ENCODE measurements at regions not wholly inside any gene's neighbourhood (a gene's known extent, or its start where the extent isn't known, plus 50 kb on each side); places are given as distances from the start of the nearest gene placed in this dataset.
"Not testable (repeated sequence)": the region's sequence is repeated elsewhere in the genome, so short reads cannot be mapped to it uniquely, and the experiment has no call there.

DNA sequence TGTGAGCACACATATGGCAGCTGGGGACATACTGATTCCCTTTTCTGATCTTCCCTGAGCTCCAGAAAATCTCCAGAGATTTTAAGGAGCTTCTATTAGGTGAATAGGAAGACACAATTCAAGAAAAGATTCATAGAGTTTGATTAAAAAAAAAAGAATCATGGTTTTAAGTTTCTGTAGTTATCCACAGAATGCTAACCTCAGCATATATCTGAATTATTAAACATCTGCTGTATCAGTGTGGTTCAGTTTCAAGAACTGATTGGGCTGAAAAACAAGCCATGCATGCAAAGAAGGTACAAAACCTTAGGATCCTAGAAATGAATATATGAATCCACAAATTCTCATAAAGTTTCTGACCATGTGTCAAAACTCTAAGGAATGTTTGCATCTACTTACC is 94.1 kb upstream of the ZNF438 start:
- no peak for DNase-seq

DNA sequence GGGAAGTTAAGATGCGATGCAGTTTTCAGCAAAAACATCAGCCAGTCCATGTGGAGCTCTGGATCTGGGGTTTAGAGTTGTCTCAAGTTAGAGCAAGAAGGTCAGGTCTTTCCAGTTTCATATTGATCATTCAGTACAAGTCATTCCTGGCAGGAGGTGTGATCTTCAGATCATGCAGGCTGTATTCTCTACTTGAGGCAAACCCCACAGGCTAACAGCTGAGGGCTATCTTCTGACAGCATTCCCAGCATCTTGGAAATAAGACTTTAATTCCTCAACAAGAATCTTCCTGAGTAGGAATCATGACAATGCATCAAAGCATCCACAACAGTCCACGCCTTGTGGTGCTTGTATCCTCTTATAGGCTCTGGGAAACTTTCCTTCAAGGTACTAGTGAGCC is 94.9 kb upstream of the ZNF438 start:
- no peak for DNase-seq

DNA sequence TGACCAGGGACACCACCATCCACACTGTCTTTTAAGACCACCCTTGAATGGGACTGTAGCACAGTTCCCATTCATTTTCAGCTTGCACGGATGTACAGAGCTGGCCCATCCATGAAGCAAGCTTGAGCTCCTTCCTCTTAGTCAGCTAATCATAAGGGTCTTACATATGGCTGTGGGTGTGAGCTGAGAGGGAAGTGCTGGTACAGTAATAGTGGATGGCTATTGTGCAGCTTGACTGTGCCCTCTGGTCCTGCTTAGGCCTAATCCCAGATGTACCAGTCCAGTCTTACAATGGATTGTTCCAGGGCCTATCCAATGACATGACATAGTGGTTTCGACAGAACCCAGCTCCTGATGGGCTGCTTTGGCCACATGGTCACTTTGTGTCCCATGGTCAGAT is 96.9 kb upstream of the ZNF438 start:
- no peak for DNase-seq

DNA sequence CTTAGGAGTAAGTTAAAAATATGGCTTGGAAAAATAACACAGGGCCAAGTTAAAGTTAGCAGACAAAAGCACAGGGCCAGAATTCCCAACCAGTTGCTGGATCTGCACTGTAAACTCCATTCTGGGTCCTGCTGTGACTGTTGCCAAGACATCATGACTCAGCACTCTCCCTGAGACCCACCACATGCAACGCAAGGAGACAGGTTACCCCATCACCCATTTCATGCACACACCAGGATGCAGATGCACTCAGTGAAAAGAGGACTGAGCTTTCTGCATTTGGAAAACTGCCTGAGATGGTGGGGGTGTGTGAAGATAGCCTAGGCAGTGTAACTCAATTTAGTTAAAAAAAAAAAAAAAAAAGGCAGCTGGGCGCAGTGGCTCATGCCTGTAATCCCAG is 97.6 kb upstream of the ZNF438 start:
- no peak for DNase-seq

DNA sequence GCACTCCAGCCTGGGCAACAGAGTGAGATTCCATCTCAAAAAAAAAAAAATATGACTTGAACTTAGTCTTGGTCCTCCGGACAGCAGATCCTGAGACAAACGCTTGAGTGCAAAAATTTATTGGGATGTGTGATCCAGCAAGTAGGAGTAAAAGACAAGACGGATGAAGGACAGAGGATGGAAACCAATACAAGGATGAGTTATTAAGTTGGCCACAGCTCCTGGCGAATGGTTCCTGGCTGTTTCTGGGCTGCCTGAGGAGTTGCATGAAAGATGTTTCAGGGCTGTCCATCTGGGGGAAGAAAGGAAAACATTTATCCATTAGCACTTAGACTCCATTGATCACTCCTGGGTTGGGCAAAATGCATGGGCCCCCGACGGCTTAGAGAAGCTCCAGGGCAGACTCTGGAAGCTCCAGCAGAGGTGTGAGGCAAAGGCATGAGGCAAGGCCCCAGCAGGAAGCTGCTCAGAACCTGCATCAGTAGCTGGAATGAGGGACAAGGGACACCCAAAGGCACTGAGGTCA is 98.3 kb upstream of the ZNF438 start:
- DNase-seq: no peak

DNA sequence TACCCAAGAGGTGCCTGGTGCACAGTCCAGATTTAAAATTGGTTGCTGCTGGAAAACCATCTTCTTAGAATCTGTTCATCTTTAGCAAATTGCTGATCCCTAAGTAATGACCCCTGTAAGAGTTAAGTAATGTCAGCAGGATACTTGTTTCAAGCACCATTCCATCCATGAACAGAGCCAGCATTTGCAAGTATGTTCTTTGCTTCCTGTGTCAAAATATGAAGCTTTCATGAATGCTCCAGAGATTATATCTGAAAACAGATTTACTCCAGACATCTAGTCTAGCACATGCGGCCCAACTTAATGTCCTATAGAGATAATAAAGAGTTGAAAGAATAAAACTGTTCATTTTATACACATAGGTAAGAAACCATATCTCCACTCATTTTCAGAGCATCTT is 98.7 kb upstream of the ZNF438 start:
- no peak for DNase-seq

DNA sequence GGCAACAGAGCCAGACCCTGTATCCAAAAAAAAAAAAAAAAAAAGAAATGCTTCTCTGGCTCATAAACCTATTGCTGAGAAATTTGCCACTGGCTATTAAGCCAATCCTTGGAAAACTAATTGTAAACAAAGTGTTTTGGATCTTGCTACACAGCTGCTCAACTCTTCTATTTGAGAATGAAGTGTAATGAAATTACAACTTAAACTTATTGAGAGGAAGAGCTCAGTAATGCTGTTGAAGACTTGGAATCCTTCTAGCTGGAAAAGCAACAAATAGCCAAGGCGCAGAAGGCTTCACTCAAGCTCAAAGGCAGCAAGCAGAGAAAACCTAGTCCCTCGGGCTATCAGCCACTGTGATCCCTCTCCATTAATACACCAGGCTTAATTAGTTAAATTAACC is 99.6 kb upstream of the ZNF438 start:
- DNase-seq: no peak

DNA sequence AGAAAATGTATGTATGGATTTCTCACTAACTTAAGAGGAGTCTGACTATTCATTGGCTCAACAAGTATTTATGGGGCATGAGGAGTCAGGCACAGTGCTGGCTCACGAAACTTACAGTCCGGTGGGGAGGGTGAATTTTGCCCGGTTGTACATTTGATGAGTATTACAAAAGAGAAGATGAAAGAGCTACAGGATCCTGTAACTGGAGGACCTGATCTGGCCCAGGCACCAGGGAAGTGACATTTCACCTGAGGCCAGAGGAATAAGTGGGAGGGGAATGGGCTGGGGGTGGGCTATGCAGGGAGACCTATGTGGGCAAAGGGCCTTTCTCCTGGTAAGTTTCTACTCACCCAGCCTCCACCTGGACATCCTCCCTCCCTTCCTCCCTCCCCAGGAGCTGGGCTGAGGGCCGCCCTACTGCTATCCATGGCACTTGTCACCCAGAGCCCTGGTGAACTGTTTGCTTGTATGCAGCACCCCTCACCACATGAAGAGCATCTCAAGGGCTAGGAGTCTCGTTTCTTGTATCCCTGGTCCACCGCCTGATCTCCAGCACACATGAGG is 101.1 kb upstream of the ZNF438 start:
- DNase-seq: no peak

DNA sequence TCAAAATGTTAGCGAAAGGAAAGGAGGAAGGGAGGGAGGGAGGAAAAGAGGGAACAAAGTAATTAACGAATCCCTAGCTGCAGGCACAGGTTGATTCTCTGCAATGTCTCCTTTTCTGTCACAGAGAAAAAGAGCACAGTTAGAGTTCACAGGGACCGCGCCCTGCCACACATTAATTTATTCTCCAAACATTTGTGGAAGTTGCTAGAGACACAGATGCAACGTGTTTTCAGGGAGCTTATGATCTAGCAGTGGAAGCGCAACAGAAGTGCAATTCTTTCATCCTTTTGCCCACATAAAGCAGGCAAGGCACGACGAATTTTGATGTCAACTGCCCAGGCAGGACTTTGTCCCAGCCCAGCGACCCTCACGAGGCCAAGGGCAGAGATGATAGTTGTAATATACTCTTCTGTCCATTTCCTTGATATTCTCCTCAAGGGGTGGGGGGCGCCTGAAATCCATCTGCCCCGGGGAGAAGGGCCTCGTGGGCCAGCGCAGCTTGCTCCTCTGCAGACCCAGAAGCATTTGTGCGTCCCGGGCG is 101.7 kb upstream of the ZNF438 start:
- no peak for DNase-seq

DNA sequence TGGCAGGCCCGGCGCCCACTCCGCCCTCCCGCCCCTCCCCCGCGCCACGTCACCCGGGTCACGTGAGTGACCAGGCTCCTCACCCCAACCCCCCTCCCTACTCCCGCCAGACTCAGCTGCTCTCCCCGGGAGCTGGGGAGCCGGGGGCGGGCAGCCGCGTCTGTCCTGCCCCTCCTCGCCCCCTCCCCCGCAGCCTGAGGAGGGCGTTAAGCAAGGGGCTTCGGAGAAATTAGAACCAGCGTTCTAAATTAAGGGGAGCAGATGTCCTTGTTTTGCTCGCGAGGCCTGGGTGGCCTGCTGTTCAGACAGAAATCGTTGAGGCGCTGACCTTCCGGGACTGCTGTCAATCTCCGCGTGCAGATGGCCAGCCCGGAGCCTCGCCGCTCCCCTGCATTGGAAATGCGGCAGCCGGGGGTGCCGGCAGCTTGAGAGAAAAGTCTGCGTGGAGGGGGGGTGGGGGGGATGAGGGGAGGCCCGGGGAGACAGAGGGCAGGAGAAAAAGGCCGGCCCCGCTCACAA is 102.2 kb upstream of the ZNF438 start:
- peak; percentile 30 for DNase-seq

DNA sequence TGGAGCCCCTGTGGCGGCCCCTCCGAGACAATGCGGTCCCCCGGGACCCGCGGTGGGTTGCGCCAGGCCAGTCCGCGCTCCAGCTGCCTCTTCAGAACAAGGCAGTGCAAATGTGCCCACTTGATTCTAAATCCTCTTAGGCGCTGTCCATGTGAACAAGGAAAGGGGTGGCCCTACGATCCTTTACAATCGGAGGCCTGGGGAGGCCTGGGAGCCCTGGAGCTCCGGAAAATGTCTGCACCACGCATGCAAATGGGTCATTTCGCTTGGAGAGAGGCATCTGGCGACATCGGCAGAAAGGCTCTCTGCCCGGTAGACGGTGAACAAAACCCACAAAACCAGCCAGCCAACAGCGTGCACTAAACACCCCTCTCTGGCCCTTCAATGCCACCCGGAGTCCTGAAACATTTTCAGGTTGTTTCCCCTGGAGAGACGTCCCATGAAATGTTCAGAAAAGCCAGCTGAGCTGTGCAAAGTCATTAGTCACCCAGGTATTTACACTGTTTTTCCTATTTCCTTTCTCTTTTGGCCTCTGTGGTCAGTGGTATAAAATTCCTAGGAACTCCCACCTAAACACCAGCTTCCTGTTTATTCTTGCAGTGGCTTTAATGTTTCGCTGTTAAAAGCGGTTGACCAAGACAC is 102.8 kb upstream of the ZNF438 start:
- DNase-seq: peak; percentile 48

DNA sequence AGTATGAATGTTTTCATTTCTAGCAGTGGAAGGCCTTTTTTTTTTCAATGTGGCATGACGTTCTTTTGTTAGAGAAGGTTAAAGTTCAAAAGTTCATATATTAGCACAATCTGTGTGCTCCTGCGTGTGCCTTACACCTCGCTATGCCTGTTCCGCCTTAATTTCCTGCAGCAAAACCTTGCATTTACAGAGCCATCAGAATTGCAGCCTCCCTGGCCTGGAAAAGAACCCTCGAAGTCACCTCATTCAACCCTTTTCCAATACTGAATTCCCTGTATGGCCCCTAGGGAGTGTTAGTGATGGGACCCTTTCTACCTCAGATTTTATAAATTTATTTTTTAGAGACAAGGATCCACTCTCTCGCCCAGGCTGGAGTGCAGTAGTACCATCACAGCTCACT is 103.5 kb upstream of the ZNF438 start:
- DNase-seq: no peak

DNA sequence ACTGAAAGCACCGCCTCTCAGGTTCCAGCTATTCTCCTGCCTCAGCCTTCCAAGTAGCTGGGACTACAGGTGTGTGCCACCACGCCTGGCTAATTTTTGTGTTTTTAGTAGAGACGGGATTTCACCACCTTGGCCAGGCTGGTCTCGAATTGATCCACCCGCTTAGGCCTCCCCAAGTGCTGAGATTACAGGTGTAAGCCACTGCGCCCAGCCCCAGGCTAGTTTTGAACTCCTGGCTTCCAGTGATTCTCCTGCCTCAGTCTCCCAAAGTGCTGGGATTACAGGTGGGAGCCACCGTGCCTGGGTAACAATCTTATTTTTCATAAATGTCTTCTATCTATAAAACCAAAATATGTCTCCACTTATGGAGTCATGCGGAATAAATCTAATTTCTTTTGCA is 104.1 kb upstream of the ZNF438 start:
- DNase-seq: not testable (repeated sequence)

DNA sequence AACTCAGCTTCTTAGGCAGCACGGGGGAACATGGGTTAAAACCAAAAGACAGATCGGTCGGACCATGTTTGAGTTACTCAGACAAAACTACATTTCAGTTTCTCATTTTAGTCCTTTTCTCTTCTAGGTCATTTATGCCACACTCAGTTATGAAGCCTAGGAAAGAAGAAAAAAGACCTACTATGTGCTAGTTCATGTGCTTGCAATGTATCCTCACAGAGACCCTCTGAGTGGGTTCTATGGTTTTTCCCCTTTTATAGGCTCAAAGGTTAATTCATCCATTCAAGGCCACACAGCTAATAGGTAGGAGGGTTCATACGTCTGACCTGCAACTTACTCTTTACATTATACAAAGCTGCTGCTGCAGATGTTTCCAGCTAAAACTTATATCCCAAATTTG is 104.7 kb upstream of the ZNF438 start:
- DNase-seq: no peak

DNA sequence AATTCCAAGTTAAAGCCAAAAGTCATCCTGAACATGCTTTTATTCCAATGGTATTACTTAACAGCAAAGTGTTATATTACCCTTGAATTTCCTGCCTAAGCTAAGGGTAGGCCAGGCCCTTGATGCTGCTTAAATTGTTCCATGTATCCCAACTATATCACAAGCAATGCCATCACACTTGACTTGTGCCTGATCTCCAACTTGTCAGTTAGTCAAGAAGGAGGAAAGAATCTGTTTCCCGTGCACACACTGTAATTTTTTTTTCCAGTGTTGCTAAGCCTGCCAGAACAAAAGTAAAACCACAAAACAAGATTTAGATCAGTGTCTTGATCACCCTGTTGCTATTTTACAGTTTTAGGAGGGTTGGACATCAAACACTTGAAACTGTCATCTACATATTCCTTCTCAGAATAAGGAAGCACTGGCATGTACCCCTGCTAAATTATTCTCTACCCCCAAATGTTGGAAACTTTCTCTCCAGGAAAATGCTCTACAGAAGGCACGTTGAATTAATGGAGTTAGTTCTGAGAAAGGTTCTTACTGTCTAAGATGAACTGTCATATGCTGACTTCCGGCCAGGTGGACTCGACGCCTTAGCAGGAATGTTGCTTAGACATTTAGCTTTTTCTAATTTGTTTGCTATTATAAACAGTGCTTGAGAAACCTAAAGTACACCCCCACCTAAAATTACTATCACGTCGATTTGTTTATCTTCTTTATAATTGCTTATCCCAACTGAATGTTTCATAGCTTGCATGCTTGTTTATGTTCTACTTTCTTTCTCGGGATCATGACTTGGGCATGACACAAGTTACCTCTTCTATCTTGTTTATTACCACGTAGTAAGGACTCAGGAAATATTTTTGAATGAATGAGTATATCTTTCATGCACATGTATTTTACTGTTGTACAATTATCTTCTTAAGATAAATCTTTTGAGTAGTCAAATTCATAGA is 105.5 kb upstream of the ZNF438 start:
- no peak for DNase-seq

DNA sequence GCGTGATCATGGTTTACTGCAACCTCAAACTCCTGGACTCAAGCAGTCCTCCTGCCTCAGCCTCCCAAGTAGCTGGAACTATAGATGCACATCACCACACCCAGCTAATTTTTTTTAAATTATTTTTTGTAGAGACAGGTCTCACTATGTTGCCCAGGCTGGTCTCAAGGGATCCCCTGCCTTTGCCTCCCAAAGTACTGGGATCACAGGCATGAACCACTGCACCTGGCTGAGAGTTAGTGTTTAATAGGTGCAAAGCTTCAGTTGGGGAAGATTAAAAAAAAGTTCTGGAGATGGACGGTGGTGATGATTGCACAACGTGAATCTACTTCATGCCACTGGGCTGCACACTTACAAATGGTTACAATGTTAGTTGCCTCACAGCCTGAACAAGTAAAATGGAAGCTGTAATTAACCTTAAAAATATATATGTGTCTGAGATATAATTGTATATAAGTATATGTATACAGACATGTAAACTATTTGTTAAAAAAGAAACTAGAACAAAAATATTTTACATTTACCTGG is 106.4 kb upstream of the ZNF438 start:
- no peak for DNase-seq

DNA sequence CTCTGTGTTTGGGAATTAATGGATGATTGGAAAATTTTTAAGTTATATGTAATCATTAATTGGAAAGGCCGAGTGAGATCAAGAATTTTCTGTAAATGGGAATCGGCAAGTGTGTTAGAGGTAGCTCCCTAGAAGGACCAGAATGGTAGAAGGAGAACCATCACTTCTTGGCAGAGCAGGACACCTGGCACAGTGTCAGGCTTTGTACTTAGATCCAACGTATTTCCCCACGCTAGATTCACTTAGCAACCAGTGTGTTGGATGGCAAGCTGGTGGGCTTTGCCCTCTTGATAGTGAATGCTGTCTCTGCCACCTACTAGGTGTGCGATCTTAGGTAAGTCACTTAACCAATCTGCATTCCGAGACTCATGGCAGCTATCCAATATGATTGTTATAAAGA is 107.8 kb upstream of the ZNF438 start:
- DNase-seq: no peak

DNA sequence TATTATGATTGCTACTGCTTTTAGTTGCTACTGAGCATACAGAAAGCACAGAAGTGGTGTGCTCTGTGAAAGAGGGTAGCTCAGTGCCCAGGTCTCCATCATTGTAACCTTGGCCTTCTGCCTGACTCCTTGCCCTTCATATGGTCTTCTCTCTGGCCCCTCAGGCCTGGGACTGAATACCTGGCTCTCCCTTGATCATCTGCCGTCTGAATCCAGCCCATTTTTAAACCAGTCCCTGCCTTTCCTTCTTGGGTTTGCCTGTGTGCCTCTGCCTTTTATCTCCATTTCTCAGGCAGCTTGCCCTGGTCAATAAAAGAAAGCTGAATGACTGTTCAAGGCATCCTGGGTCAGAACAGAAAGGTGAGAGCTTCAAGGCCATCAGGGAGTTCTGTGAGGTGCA is 109.1 kb upstream of the ZNF438 start:
- DNase-seq: no peak

DNA sequence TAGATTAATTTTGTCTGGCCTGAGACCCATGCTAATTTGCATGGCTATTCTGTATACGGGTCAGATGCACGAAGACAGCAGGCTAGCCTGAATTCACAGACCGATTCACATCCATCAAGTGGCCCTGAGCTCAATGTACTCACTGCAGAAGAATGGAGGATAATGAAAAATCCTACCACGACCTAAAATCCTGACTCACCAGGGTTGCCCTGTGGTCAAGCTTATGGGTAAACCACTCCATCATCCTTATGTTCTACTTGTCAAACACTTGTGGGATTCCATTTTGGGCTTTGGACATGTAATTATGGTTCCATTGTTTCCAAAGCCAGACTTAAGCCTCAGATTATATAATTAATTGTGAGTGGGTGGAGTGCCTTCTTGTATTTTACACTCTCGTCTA is 110.4 kb upstream of the ZNF438 start:
- no peak for DNase-seq

DNA sequence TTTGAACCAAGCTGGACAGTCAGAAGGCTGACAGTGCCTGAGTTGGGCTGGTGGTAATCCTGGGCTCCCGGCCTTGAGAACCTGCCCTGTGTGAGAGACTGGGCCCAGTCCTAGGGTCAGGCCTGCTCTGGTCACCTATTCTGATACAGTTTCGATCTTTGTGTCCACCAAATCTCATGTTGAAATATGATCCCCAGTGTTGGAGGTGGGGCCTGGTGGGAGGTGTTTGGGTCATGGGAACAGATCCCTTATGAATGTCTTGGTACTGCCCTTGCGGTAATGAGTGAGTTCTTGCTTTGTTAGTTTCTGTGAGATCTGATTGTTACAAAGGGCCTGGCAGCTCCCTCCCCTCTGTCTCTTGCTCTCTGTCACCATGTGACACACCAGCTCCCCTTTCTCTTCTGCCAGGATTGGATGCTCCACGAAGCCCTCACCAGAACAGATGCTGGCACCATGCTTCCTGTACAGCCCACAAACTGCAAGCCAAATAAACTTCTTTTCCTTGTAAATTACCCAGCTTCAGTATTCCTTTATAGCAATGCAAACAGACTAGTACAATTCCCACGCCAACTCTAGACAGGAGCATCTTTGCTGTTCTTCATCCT is 111.8 kb upstream of the ZNF438 start:
- DNase-seq: no peak

DNA sequence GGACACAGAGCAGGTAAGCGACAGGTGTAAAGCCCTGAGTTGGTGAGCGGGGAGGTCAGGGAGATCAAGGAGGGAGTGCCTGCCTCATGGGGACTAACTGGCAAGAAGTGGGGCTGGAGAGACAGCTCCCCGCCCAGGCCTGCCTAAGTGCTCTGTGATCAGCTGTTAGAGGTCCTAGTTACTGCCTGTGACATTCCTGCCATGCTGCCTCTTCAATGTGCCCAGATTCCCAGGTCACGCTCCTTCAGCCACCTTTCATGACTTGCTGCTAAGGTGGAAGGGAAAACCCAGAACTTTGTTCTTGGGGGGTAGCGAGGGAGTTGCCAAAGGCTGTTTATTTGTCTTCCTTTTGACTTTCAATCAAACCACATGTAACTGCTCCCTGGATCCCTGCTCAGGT is 114.3 kb upstream of the ZNF438 start:
- no peak for DNase-seq

DNA sequence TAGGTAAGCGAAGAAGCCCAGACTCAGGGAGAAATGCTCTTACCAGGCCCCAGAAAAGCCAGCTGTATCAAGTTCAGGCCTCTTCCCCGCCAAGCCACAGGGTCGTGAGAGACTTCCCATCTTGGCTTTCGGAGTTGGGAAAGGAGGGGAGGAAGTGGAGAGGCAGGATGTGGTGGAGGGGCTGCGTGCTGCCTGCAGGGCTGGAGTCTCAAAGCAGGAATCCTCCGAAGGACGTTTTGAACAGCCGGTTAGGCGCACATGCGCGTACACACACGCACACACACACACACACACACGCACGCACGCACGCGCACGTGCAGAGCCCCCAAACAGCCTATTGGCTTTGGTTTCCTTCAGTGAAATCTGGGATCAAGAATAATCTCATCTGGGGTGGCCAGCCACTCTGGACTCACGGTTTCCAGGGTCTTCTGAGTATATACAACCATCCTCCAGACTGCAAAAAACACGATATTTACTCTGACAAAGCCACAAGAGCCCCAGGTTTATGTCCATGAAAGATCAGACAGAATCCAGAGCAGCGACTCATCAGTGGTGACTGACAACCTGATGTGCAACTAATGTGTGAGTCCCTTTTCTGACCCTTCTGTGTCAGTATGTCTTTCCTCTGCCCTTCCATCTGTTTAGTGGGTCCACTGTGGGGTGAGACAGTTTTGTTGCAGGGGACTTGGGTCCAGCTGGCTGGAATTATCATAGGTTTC is 115.0 kb upstream of the ZNF438 start:
- DNase-seq: no peak
